Activated naive CD4-positive, alpha-beta T cell treated with anti-CD3 and anti-CD28 coated beads for 36 hours (primary cell): ENCODE measurements at regions not wholly inside any gene's neighbourhood (a gene's known extent, or its start where the extent isn't known, plus 50 kb on each side); places are given as distances from the start of the nearest gene placed in this dataset.
"Not testable (repeated sequence)": the region's sequence is repeated elsewhere in the genome, so short reads cannot be mapped to it uniquely, and the experiment has no call there.

Source experiments
- CTCF ChIA-PET: fragments of 350-600 bp; sonication (Branson Sonifier 250); formaldehyde crosslinking; loops from one replicate; lab custom pipeline; 2021; ENCODE audit warnings: antibody characterized with exemption; lab: Charles Lee
- DNase-seq: peaks from one replicate; pipeline ENCODE4 v3.0.0-alpha.2; 2020
- H3K27ac Mint-ChIP-seq: one replicate; pipeline ENCODE4 v1.8.0; 2021; ENCODE audit warnings: mild to moderate bottlenecking, mixed read lengths
- H3K27me3 Mint-ChIP-seq: one replicate; pipeline ENCODE4 v1.8.0; 2021; ENCODE audit warnings: low read depth, mixed read lengths
- H3K36me3 Mint-ChIP-seq: one replicate; pipeline ENCODE4 v1.8.0; 2021; ENCODE audit warnings: low read depth, mixed read lengths
- H3K4me1 Mint-ChIP-seq: one replicate; pipeline ENCODE4 v1.8.0; 2021; ENCODE audit warnings: low read depth, mixed read lengths
- H3K4me3 Mint-ChIP-seq: one replicate; pipeline ENCODE4 v1.8.0; 2021; ENCODE audit warnings: mild to moderate bottlenecking, moderate library complexity, mixed read lengths
- H3K9me3 Mint-ChIP-seq: one replicate; pipeline ENCODE4 v1.8.0; 2021; ENCODE audit warnings: mixed read lengths
- intact Hi-C: fragments of 100-400 bp; cut with micrococcal nuclease; formaldehyde crosslinking; loops from one replicate; pipeline ENCODE4 v1.15.1; 2023

- Mint-ChIP-seq H3K27ac (no peak overlapping the region), H3K27me3 (peaks cover 14% of the 10 kb centered on the region), H3K9me3 (no peaks in the 10 kb centered on the region), H3K4me1 (peaks cover 5% of the 10 kb centered on the region), H3K36me3 (no peaks in the 10 kb centered on the region), H3K4me3 (no peak overlapping the region)
- CTCF ChIA-PET, result no interaction called here
- DNase-seq, result peak; percentile 95
- intact Hi-C loops, result no loop called here
These were observed 118.0 kb upstream of the ZNF469 start for GRCh38 chr16:88264641-88265285.

GRCh38 chr16:88265286-88265938 is 117.3 kb upstream of the ZNF469 start:
- DNase-seq, CTCF ChIA-PET, H3K9me3 Mint-ChIP-seq, H3K36me3 Mint-ChIP-seq, intact Hi-C loops, H3K4me1 Mint-ChIP-seq, H3K27ac Mint-ChIP-seq, H3K4me3 Mint-ChIP-seq: not testable (repeated sequence)
- H3K27me3 Mint-ChIP-seq, result peaks cover 12% of the 10 kb centered on the region

GRCh38 chr16:88266036-88266435 is 116.7 kb upstream of the ZNF469 start:
- H3K27ac Mint-ChIP-seq, H3K36me3 Mint-ChIP-seq, H3K4me1 Mint-ChIP-seq, H3K9me3 Mint-ChIP-seq, H3K4me3 Mint-ChIP-seq, H3K27me3 Mint-ChIP-seq, CTCF ChIA-PET, intact Hi-C loops, DNase-seq: not testable (repeated sequence)

GRCh38 chr16:88266935-88267551 is 115.7 kb upstream of the ZNF469 start:
- DNase-seq, H3K36me3 Mint-ChIP-seq, intact Hi-C loops, H3K9me3 Mint-ChIP-seq, H3K27me3 Mint-ChIP-seq, H3K27ac Mint-ChIP-seq, CTCF ChIA-PET, H3K4me1 Mint-ChIP-seq, H3K4me3 Mint-ChIP-seq: not testable (repeated sequence)

- H3K4me1 Mint-ChIP-seq, H3K27ac Mint-ChIP-seq, DNase-seq, CTCF ChIA-PET, intact Hi-C loops, H3K27me3 Mint-ChIP-seq, H3K4me3 Mint-ChIP-seq, H3K9me3 Mint-ChIP-seq, H3K36me3 Mint-ChIP-seq: not testable (repeated sequence)
These were observed 114.4 kb upstream of the ZNF469 start for GRCh38 chr16:88268186-88268970.

DNA sequence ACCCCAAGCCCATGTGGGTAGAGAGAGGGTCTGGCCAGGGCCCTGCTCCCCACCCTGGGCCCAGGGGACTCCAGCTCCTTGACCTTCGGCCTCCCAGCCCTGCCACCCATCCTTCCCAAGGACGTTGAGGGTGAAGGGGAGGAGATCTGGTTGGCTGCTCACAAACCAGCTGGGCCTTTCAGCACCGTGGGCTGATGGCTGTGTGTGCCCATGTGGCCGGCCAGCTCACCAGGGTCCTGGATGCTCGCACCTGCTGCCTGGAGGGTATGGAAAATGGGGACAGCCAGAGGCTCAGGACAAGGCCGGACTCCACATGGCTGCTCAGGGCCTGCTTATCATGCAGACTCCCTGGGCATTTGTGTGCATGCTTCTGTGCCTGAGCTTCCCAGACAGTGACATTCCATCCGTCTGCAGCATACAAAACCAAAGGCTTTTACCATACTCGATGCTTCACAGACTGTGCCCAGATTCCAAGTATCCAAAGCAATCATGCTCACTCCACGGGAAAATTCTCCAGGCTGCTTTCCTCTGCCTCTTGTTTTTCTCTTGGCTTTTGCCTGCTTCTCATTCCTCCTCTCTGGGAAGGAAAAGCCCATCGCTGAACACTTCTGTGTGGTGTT is 112.5 kb upstream of the ZNF469 start:
- H3K9me3 Mint-ChIP-seq, H3K27me3 Mint-ChIP-seq, H3K4me1 Mint-ChIP-seq, H3K27ac Mint-ChIP-seq, H3K36me3 Mint-ChIP-seq, intact Hi-C loops, CTCF ChIA-PET, H3K4me3 Mint-ChIP-seq, DNase-seq: not testable (repeated sequence)

GRCh38 chr16:88271296-88271695 is 111.5 kb upstream of the ZNF469 start:
- CTCF ChIA-PET, H3K4me1 Mint-ChIP-seq, H3K27ac Mint-ChIP-seq, H3K4me3 Mint-ChIP-seq, H3K27me3 Mint-ChIP-seq, DNase-seq, H3K9me3 Mint-ChIP-seq, H3K36me3 Mint-ChIP-seq, intact Hi-C loops: not testable (repeated sequence)

DNA sequence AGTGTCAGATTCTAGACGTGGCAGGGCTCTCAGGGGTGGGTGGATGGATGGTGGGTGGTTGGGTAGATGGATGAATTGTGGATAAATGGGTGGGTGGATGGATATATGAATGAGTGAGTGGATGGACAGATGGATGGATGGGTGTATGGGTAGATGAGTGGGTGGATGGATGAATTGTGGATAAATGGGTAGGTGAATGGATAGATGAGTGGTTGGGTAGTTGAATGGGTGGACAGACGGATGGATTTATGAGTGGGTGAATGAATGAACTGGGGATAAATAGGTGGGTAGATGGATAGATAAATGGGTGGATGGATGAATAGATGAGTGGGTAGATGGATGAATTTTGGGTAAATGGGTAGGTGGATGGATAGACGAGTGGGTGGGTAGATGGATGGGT is 111.0 kb upstream of the ZNF469 start:
- H3K9me3 Mint-ChIP-seq, H3K27ac Mint-ChIP-seq, H3K4me1 Mint-ChIP-seq, CTCF ChIA-PET, intact Hi-C loops, DNase-seq, H3K36me3 Mint-ChIP-seq, H3K27me3 Mint-ChIP-seq, H3K4me3 Mint-ChIP-seq: not testable (repeated sequence)

DNA sequence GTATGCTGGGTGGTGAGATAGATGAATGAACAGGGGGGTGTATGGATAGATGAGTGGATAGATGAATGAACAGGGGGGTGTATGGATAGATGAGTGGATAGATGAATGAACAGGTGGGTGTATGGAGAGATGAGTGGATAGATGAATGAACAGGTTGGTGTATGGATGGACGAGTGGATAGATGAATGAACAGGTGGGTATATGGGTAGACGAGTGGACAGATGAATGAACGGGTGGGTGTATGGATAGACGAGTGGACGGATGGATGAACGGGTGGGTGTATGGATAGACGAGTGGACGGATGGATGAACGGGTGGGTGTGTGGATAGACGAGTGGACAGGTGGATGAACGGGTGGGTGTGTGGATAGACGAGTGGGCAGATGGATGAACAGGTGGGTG is 110.3 kb upstream of the ZNF469 start:
- H3K9me3 Mint-ChIP-seq, H3K4me3 Mint-ChIP-seq, H3K27ac Mint-ChIP-seq, CTCF ChIA-PET, DNase-seq, H3K4me1 Mint-ChIP-seq, H3K27me3 Mint-ChIP-seq, H3K36me3 Mint-ChIP-seq, intact Hi-C loops: not testable (repeated sequence)

DNA sequence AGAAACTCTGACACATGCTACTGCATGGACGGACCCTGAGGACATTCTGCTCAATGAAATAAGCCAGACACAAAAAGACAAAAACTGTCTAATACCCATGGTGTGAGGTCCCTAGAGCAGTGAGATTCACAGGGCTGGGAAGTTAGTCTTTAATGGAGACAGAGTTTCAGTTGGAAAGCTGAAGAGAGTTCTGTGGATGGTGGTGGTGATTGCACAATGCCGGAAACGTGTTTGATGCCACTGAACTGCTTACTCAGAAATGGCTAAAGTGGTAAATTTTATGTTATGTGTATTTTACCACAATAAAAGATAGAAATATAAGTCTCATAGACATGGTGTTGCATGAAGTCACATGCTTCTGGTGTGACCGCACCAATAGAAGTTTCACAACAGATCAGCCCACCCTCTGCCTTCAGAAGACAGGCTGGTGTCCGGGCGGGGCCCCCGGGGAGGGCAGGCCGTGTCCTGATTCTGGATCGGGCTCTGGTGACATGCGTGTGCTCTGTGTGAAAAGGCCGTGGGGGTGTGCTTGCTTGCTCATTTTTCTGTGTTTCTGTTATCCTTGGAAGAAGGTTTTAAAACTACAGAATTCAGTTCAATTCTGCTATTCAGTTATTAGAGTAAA is 108.5 kb upstream of the ZNF469 start:
- intact Hi-C loops, H3K4me1 Mint-ChIP-seq, H3K36me3 Mint-ChIP-seq, H3K27me3 Mint-ChIP-seq, H3K27ac Mint-ChIP-seq, CTCF ChIA-PET, DNase-seq, H3K9me3 Mint-ChIP-seq, H3K4me3 Mint-ChIP-seq: not testable (repeated sequence)

DNA sequence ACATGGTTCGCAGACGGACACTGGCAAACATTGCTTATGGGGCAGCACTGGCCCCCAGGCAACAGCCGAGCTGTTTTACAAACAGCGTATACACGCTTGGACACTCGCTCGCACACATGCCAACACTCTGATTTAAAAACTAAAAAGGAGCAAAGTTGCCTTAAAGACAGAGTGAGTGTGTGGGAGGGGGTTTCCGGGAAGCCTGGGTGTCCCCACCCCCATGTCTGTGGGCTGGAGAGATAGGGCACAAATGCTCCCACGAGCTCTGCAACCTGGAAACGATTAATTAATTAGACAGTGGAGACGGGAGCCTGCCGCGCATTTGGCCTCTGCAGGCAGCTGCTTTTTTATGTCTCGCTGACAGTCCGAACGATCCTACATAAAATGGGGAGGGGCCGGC is 107.9 kb upstream of the ZNF469 start:
- no peaks in the 10 kb centered on the region for H3K27me3 Mint-ChIP-seq
- H3K36me3 Mint-ChIP-seq, result no peaks in the 10 kb centered on the region
- no peaks in the 10 kb centered on the region for H3K9me3 Mint-ChIP-seq
- CTCF ChIA-PET, result no interaction called here
- no peak overlapping the region for H3K27ac Mint-ChIP-seq
- H3K4me1 Mint-ChIP-seq, result no peaks in the 10 kb centered on the region
- no peak for DNase-seq
- H3K4me3 Mint-ChIP-seq, result no peak overlapping the region
- intact Hi-C loops, result no loop called here
